Osteoblast (primary cell): ENCODE measurements at regions not wholly inside any gene's neighbourhood (a gene's known extent, or its start where the extent isn't known, plus 50 kb on each side); places are given as distances from the start of the nearest gene placed in this dataset.

ENCODE experiments used
- DNase-seq: peaks from one replicate; pipeline ENCODE4 v3.0.0; 2011; ENCODE audit warnings: low spot score, mixed read lengths; ENCODE audit not compliant: insufficient read length; ENCODE audit errors: missing footprints
- H2AFZ ChIP-seq: 2 replicates; pipeline ENCODE4 v1.6.0; 2011; ENCODE audit warnings: mild to moderate bottlenecking, low read length
- H3K27ac ChIP-seq: 2 replicates; pipeline ENCODE4 v1.5.1; 2011; ENCODE audit warnings: mild to moderate bottlenecking, low read depth, low read length, moderate library complexity
- H3K27me3 ChIP-seq: 2 replicates; pipeline ENCODE4 v1.6.0; 2012; ENCODE audit warnings: mild to moderate bottlenecking, control low read depth, inconsistent platforms, low read length, moderate library complexity; ENCODE audit not compliant: insufficient read depth
- H3K36me3 ChIP-seq: 2 replicates; pipeline ENCODE4 v1.5.1; 2011; ENCODE audit warnings: mild to moderate bottlenecking, low read length, control low read depth, moderate library complexity; ENCODE audit not compliant: insufficient read depth
- H3K4me1 ChIP-seq: 2 replicates; pipeline ENCODE4 v1.5.1; 2011; ENCODE audit warnings: mild to moderate bottlenecking, low read length, control low read depth, moderate library complexity; ENCODE audit not compliant: insufficient read depth
- H3K4me2 ChIP-seq: 2 replicates; pipeline ENCODE4 v1.6.0; 2011; ENCODE audit warnings: mild to moderate bottlenecking, low read length; ENCODE audit not compliant: insufficient read depth
- H3K4me3 ChIP-seq: fragments of 200-600 bp; sonication (generic); 3 replicates; pipeline ENCODE4 v1.5.1; 2012; ENCODE audit warnings: mild to moderate bottlenecking, low read length, inconsistent platforms; ENCODE audit not compliant: insufficient read depth
- H3K79me2 ChIP-seq: 2 replicates; pipeline ENCODE4 v1.6.0; 2012; ENCODE audit warnings: mild to moderate bottlenecking, low read length, control low read depth, inconsistent platforms; ENCODE audit not compliant: insufficient read depth
- H3K9me3 ChIP-seq: 2 replicates; pipeline ENCODE4 v1.5.1; 2011; ENCODE audit warnings: low read depth, low read length, control low read depth
- H4K20me1 ChIP-seq: 2 replicates; pipeline ENCODE4 v1.6.0; 2012; ENCODE audit warnings: mild to moderate bottlenecking, low read length, control low read depth; ENCODE audit not compliant: insufficient read depth
- CTCF ChIP-seq: IDR thresholded peaks from 2 replicates; pipeline ENCODE4 v1.5.1; 2011; ENCODE audit warnings: mild to moderate bottlenecking, low read depth, low read length, moderate library complexity; ENCODE audit errors: extremely low read depth

GRCh38 chr3:118199044-118199443, 835.6 kb downstream of the IGSF11 start:
- Histone ChIP-seq H3K27ac (no peak overlapping the region), H3K4me2 (no peak overlapping the region), H3K9me3 (no peaks in the 10 kb centered on the region)

GRCh38 chr3:118204052-118204656, 830.5 kb downstream of the IGSF11 start:
- H3K9me3 ChIP-seq, result no peaks in the 10 kb centered on the region
- no peaks in the 10 kb centered on the region for H3K27me3 ChIP-seq
- no peaks in the 10 kb centered on the region for H4K20me1 ChIP-seq
- H3K36me3 ChIP-seq, result no peaks in the 10 kb centered on the region
- no peak overlapping the region for H3K4me2 ChIP-seq
- no peak overlapping the region for H3K4me3 ChIP-seq
- TF ChIP-seq CTCF, result no peak
- no peak overlapping the region for H2AFZ ChIP-seq
- no peak for DNase-seq
- no peaks in the 10 kb centered on the region for H3K4me1 ChIP-seq
- H3K27ac ChIP-seq, result no peak overlapping the region
- H3K79me2 ChIP-seq, result no peaks in the 10 kb centered on the region

More at GRCh38 chr3:118199044-118199443, 835.6 kb downstream of the IGSF11 start:
- no peaks in the 10 kb centered on the region for H3K27me3 ChIP-seq
- no peak for TF ChIP-seq CTCF
- no peaks in the 10 kb centered on the region for H3K79me2 ChIP-seq
- no peak overlapping the region for H3K4me3 ChIP-seq
- H3K4me1 ChIP-seq, result no peaks in the 10 kb centered on the region
- no peaks in the 10 kb centered on the region for H3K36me3 ChIP-seq
- H4K20me1 ChIP-seq, result no peaks in the 10 kb centered on the region
- DNase-seq, result no peak
- H2AFZ ChIP-seq, result no peak overlapping the region

- Histone ChIP-seq H3K36me3 (no peaks in the 10 kb centered on the region), H4K20me1 (no peaks in the 10 kb centered on the region), H3K4me1 (no peaks in the 10 kb centered on the region), H3K4me2 (no peak overlapping the region), H2AFZ (no peak overlapping the region), H3K27ac (no peak overlapping the region), H3K4me3 (no peak overlapping the region), H3K79me2 (no peaks in the 10 kb centered on the region), H3K27me3 (no peaks in the 10 kb centered on the region), H3K9me3 (no peaks in the 10 kb centered on the region)
- TF ChIP-seq CTCF, result no peak
- no peak for DNase-seq
Observed at GRCh38 chr3:118207271-118207670, 827.4 kb downstream of the IGSF11 start.

GRCh38 chr3:118208642-118209041, 826.0 kb downstream of the IGSF11 start:
- Histone ChIP-seq H3K4me3 (no peak overlapping the region), H4K20me1 (no peaks in the 10 kb centered on the region), H3K79me2 (no peaks in the 10 kb centered on the region), H3K27me3 (no peaks in the 10 kb centered on the region), H2AFZ (no peak overlapping the region), H3K4me2 (no peak overlapping the region), H3K27ac (no peak overlapping the region), H3K4me1 (no peaks in the 10 kb centered on the region), H3K36me3 (no peaks in the 10 kb centered on the region), H3K9me3 (no peaks in the 10 kb centered on the region)
- TF ChIP-seq CTCF, result no peak
- no peak for DNase-seq
